K562 (cell line): ENCODE measurements at regions not wholly inside any gene's neighbourhood (a gene's known extent, or its start where the extent isn't known, plus 50 kb on each side); places are given as distances from the start of the nearest gene placed in this dataset.

Experiments used
- BRD4 ChIP-seq: fragments of 200-600 bp; sonication (generic); IDR thresholded peaks from 2 replicates; pipeline ENCODE4 v1.6.1; 2017; ENCODE audit warnings: inconsistent platforms
- CTCF ChIP-seq, 3 experiments: IDR thresholded peaks in 2 of 3; conservative IDR thresholded peaks in 1 of 3; 2 replicates each; pipeline ENCODE4 v1.5.1; 2011 to 2012; ENCODE audit warnings: low read length in 3 of 3, mild to moderate bottlenecking in 3 of 3, control low read depth in 2 of 3, improper control_type of control experiment in 1 of 3, inconsistent platforms in 1 of 3, low read depth in 1 of 3, mixed read lengths in 1 of 3, moderate library complexity in 1 of 3; ENCODE audit not compliant: insufficient read depth in 2 of 3
- GATAD2A ChIP-seq: fragments of 450-650 bp; IDR thresholded peaks from 2 replicates; pipeline ENCODE4 v1.6.1; 2017
- HBP1 ChIP-seq: fragments of 450-650 bp; formaldehyde crosslinking; IDR thresholded peaks from 2 replicates; pipeline ENCODE4 v1.4.0; 2022; ENCODE audit warnings: missing genetic modification characterization
- MLLT1 ChIP-seq, 2 experiments: fragments of 450-650 bp; IDR thresholded peaks; 2 replicates each; pipeline ENCODE4 v1.6.1; 2016
- POLR2AphosphoS5 ChIP-seq: IDR thresholded peaks from 2 replicates; pipeline ENCODE4 v1.6.1; 2011; ENCODE audit warnings: mild to moderate bottlenecking, low read depth, low read length, moderate library complexity; ENCODE audit not compliant: control insufficient read depth, insufficient read depth
- SIN3A ChIP-seq, 2 experiments: fragments of 150-350 bp in 1 of 2; IDR thresholded peaks; 2 replicates each; pipeline ENCODE4 v1.6.1; 2011 to 2016; ENCODE audit warnings: borderline replicate concordance in 2 of 2, low read depth in 2 of 2, low read length in 2 of 2, mild to moderate bottlenecking in 2 of 2, moderate library complexity in 2 of 2; ENCODE audit not compliant: control insufficient read depth in 1 of 2
- TAF7 ChIP-seq: fragments of 450-650 bp; IDR thresholded peaks from 2 replicates; pipeline ENCODE4 v1.6.1; 2016; ENCODE audit warnings: missing genetic modification characterization, missing compliant biosample characterization
- TRIM28 ChIP-seq: fragments of 450-650 bp; IDR thresholded peaks from 2 replicates; pipeline ENCODE4 v1.6.1; 2017
- ZNF217 ChIP-seq: sonication (generic); formaldehyde crosslinking; IDR thresholded peaks from 2 replicates; pipeline ENCODE4 v1.8.0; 2022; ENCODE audit warnings: mild to moderate bottlenecking, missing genetic modification reagents
- ZNF655 ChIP-seq: fragments of 250-450 bp; sonication (Bioruptor Pico); IDR thresholded peaks from 2 replicates; pipeline ENCODE4 v1.5.0; 2021

GRCh38 chr4:158051401-158052235 lies 121.2 kb downstream of the GASK1B start:
- no peak for TF ChIP-seq BRD4
- TF ChIP-seq SIN3A (IDR thresholded peaks at IDR 0.05; ENCODE audit: borderline replicate concordance in 2 of 2, control insufficient read depth in 1 of 2, low read depth in 2 of 2, low read length in 2 of 2), result no peak
- TF ChIP-seq HBP1, result no peak
- TF ChIP-seq ZNF217 (CRISPR knock-in tag), result no peak
- no peak for TF ChIP-seq POLR2AphosphoS5
- no peak for TF ChIP-seq CTCF (IDR thresholded peaks at IDR 0.05 in 2 of 3, conservative IDR thresholded peaks at IDR 0.05 in 1 of 3; ENCODE audit: insufficient read depth in 2 of 3, low read depth in 1 of 3, low read length in 3 of 3)
- no peak for TF ChIP-seq TAF7 (tag)
- no peak for TF ChIP-seq MLLT1 (IDR thresholded peaks at IDR 0.05)
- TF ChIP-seq ZNF655, result no peak
- no peak for TF ChIP-seq TRIM28
- no peak for TF ChIP-seq GATAD2A
